ENCODE measurements at regions not wholly inside any gene's neighbourhood (a gene's known extent, or its start where the extent isn't known, plus 50 kb on each side); places are given as distances from the start of the nearest gene placed in this dataset.
"Not testable (repeated sequence)": the region's sequence is repeated elsewhere in the genome, so short reads cannot be mapped to it uniquely, and the experiment has no call there.

DNA sequence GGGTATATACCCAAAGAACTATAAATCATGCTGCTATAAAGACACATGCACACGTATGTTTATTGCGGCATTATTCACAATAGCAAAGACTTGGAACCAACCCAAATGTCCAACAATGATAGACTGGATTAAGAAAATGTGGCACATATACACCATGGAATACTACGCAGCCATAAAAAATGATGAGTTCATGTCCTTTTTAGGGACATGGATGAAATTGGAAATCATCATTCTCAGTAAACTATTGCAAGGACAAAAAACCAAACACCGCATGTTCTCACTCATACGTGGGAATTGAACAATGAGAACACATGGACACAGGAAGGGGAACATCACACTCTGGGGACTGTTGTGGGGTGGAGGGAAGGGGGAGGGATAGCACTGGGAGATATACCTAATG lies 914.9 kb upstream of the SOX9 start:
- DNase-seq (ENCODE audit: low spot score); intact Hi-C loops (cut with DNase I): not testable (repeated sequence)

DNA sequence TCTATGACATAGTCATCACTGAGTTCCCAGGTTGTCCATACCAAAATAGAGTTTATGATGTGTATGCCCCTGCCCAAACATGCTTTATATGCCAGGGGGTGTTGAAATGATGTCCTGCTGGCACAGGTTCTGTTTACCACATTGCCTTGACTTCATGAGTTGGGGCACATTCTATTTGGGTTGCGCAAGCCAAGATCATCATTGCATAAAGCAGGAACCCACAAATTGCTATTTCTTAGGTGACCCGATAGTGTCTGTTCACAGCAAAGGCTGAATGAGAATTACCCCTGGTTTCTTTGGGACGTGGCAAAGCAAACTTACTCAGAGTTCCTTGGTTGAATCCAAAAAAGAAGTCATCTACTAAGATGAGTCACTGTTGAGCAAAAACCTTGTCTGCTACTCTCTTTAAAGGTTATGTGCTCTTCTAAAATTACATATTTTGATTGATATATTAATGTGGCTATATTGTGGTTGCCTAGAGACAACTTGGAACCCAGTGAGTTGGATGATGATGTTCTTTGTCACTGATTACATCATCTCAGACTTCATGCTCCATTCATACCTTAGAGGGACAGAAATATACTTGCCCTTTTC lies 912.6 kb upstream of the SOX9 start:
- no peak for DNase-seq (ENCODE audit: low spot score)
- intact Hi-C loops (cut with DNase I), result no loop called here

DNA sequence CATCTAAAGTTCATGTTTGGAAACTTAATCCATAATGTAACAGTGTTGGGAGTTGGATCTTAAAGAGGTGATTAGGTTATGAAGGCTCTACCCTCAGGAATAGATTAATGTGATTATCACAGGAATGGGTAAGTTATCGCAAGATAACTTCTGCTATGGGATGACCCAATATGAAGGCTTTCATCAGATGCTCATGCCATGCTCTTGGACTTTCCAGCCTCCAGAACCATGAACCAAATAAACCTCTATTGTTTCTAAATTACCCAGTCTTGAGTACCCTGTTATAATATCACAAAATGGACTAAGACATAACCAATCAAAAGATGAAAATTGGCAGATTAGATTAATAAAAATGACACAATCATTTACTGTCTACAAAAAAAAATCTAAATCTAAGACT lies 906.9 kb upstream of the SOX9 start:
- no peak for DNase-seq (ENCODE audit: low spot score)
- intact Hi-C loops (cut with DNase I), result no loop called here

DNA sequence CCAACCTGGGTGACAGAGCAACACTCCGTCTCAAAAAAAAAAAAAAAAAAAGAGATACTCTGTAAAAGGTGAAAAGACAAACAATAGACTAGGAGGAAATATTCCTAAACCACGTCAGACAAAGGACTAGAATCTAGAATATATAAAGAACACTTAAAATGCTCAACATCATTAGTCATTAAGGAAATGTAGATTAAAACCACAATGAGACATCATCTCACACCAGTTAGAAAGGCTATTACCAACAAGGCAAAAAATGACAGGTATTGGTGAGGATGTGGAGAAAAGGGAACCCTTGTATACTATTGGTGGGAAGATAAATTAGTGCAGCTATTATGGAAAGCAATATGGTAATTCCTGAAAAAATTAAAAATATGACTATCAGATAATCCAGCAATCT lies 903.1 kb upstream of the SOX9 start:
- no peak for DNase-seq (ENCODE audit: low spot score)
- intact Hi-C loops (cut with DNase I), result no loop called here

DNA sequence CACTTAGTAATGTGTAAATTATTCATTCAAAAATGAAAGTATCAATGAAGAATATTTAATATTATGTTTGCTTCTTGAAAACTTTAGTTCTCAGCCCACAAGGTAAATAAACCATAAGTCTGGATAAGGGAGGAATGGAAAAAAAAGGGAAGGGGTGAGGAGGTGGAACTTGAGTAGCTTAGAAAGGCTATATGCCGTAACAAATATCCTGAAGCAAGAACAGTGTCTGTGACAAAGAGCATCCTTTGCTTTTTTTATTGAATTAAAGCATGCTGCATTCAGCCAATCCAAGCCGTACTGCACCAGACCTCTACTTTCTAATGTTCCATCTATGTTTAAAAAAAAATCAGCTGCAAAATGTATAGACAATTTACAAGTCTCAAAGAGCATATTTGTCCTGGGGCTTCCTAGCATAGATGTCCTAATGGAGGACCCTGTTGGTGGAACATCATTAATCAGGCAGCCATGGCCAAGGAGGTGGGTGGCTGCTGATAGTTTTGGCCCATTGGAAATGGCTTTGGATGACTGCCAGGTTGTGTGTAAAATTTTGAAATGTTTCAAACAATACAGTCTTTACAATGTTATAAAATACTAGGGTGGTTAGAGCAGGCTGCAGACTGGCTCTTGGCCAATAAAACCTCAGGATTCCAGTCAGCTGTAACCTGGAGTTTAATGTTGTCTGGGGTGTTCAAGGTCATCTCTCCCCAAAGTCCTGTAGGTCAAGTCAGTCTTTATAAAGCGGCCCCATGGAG lies 895.8 kb upstream of the SOX9 start:
- DNase-seq (ENCODE audit: low spot score), result no peak
- intact Hi-C loops (cut with DNase I), result no loop called here

DNA sequence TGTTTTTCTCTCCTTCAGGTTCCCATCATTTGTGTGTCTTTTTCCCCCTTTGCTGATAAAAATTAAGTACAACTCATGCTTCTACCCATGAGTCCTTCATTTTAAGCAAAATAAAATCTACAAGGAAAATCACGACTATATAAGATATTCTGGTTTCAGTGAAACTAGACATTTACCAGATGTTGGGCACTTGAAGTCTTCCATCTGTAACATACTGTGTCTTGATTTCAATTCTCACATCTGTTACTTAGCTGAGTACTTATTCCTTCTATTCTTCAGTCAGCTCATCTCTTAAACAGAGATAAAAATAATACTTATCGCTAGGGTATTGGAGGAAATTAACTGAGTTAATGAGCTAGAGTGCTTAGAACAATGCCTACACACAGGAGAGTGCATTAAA lies 893.0 kb upstream of the SOX9 start:
- intact Hi-C loops (cut with DNase I), result no loop called here
- no peak for DNase-seq (ENCODE audit: low spot score)

DNA sequence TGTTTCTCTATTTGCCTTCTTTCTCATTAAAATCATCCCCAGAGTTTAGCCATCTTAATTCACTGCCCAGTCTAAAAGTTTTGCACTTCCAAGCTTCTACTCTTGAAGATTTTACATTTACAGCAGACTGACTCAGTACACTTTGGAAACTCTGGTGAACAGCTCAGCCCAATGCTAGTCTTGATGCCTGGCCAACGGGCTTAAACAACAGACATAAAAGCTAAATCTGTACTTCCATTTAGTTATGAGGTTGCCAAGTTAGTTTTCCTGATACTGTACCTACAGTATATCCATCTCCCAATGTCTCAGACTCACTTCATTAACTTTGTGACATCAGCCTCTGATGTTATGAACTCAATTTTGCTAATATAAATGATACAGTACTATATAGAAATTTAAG lies 891.8 kb upstream of the SOX9 start:
- intact Hi-C loops (cut with DNase I), result no loop called here
- DNase-seq (ENCODE audit: low spot score), result no peak

DNA sequence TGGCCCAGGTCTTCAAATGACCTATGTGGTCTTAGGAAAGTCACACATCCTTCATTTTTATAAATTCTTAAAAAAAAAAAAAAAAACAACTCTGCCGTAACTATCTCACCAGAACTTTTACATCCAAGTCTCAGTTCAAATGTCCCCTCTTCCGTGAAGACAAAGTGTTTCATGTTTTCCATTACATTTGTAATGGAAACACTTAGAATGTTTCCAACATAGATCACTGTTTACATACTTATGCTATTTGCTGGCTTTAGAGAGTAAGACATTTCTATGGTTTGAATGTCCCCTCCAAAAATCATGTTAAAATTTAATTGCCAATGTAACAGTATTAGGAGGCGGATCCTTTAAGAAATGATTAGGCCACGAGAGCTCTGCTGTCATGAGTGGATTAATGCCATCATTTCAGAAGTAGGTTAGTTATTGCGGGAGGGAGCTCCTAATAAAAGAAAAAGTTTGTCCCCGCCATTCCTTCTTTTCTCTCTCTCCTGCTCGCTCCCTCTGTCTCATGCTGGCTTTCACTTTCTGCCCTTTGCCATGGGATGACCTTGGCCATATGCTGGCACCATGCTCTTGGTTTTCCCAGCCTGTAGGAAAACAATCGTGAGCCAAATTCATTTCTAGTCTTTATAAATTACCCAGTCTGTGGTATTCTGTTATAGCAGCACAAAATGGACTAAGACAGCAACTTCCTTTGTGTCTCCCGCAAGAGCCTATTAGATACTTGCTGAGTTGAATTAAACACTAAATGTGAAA lies 887.8 kb upstream of the SOX9 start:
- no peak for DNase-seq (ENCODE audit: low spot score)
- intact Hi-C loops (cut with DNase I), result no loop called here

DNA sequence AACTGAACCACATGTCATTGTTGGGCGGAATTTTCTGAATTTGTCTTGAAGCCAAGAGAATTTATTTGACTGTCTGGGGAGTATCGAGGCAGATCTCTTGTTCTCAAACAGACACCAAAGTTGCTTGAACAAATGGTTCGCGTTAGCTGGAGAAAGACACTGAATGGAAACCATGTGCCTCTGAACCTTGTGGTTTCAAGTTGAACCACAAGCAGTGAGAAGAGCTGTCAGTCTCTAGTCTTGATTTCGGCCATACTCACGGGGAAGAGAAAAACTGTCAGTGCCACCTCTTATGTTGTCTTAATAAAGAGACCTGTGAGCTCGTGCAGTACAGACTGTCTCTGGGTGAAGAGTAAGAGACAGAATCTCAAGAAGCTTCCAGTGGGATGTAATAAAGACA lies 886.5 kb upstream of the SOX9 start:
- no peak for DNase-seq (ENCODE audit: low spot score)
- intact Hi-C loops (cut with DNase I), result no loop called here

DNA sequence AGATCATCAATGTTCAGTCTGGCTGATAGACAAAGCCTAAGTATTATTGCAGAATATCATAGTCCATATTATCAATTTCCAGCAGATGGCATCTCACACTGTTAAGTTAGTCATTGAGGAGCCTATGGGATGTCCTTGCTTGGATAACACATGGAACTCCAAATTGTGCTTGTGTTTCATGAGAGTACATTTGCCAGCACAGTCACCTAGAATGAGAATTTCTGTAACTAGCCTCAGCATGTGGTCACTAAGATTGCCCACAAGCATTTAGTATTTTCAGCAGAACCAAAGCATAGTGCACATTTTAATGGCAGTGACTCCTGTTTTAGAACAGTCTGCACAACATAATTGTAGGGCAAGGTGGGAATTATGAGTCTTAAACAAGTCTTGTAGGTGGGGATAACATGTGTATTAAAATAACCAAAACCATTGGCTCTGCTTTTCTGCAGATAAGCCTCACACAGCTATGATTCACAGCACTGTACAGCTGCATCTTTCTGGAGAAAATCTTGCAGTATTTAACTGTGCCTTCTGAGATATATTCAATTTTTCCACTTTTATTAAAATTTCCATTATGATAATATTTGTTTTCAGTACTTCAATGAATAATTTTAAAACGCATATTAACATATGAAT lies 882.8 kb upstream of the SOX9 start:
- no peak for DNase-seq (ENCODE audit: low spot score)
- intact Hi-C loops (cut with DNase I), result no loop called here

DNA sequence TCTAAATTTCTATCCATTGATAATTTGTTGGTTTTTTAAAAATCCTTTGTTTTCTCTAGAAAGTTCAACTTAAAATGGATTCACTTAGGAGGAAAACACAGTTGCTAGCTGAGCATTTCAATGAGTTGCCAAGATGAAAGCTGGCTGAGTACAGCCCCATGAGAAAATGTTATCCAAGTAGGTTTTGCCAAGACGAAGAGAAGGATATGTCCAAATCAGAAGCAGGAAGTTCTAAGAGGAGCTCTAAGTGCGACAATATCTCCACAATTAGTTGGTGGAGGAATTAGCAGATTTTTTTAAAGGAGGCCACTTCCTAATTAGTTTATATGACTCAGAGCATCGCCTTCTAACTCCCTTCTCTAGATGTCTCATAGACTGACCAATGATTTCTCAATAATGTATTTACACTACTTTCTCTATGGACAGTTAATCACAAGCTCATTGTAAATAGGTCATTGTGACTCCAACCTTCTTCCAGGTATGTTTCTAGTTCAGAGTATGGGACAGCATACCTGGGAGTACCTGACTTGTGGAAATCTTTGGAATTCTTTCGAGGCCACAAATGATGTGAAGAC lies 873.3 kb upstream of the SOX9 start:
- no peak for DNase-seq (ENCODE audit: low spot score)
- intact Hi-C loops (cut with DNase I), result no loop called here

DNA sequence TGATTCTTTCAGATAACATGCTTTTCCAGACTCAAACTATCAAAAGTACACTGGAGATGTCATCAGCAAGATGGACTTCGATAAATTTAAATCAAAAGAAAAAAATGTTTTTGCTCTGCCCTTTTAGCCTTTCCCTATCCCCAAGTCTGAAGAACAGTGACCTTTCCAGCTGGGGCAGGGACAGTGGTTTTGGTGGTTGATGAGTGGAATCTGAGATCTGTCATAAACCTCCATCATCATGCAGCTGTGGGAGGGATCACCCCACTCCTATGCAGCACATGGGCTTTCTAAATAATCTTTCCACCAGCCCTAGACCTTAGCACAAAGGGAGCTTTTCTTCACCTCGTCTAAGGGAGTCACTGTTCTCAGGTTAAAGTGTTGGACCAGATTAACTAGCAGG lies 869.5 kb upstream of the SOX9 start:
- no peak for DNase-seq (ENCODE audit: low spot score)

DNA sequence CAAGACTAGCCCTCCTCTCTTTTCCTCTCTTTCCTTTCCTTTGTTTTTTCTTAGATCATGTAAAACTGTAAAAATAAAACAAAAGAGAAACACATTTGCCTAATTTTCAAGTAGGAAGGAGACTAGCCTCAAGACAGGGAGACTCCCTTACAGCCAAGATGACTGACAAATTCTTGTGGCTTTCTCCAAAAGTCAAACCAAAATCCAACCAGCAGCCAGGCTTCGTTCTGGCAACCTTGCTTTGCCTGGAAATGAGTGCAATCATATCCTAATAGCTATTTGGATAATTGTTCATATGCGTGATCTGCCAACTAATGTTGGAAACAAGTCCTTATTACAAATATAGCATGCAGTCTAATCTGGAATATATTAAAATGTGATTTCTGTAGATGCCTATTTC lies 868.9 kb upstream of the SOX9 start:
- intact Hi-C loops (cut with DNase I), result no loop called here
- DNase-seq (ENCODE audit: low spot score), result no peak

More for the DNA sequence above, 869.5 kb upstream of the SOX9 start:
- intact Hi-C loops (cut with DNase I), result no loop called here

DNA sequence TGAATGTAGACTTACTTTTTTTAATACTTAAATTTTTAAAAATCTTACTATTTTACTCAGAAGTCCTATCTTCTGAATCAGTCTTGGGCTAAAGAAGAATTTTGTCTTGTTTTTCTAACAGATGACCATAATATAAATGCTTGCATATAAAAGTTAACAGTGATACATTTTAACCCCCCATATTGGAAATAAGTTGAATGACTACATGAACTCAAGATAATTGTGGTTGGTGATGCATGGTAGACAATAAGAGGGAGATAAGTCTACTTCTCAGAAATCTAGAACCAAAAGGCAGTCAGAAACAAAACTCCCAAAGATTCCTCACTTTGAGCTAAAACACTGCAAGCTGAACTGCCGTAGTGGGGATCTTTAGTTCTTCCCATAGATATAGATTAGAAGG lies 868.4 kb upstream of the SOX9 start:
- intact Hi-C loops (cut with DNase I), result no loop called here
- no peak for DNase-seq (ENCODE audit: low spot score)

DNA sequence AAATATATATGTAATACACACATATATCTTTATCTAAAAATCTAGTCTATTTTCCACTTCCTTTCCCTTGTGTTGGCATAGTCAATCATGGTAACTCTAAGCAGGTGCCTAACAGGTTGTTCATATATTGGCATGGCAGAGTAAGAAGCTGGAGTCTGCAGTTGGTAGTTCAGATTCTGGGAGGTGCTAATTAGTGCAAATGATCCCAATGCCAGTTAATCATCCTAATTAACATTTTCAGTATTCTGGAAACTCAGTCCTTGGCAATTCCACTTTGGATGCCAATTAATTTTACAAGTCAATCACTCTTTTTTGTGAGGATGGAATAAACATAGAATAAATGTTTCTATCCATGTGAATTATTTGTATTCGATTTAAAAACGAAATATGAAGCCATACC lies 863.7 kb upstream of the SOX9 start:
- DNase-seq (ENCODE audit: low spot score), result no peak
- intact Hi-C loops (cut with DNase I), result no loop called here

DNA sequence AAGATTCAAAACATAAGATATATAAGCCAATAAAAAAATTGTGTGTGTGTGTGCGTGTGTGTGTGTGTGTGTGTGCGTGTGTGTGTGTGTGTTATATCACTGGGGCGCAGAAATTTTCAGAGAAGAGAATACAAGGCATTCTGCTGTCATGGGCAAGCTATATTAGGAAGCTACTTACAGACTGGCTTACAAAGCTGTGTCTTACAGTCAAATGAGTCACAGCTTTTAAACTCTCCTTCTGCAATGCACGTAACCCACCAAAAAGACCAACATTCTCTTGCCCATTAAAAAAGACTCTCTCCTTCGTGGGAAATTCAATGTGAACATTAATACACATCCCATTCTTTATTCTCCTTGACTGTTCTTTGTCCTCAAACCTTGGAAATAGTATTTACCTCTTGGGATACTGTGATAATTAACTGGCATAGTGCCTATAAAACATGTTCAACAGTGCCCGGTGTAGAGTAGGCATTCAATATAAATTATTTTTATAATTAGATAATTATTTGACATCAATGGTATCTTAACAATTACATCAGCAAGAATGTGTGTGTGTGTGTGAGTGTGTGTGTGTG lies 860.4 kb upstream of the SOX9 start:
- DNase-seq (ENCODE audit: low spot score), result no peak
- intact Hi-C loops (cut with DNase I), result no loop called here

DNA sequence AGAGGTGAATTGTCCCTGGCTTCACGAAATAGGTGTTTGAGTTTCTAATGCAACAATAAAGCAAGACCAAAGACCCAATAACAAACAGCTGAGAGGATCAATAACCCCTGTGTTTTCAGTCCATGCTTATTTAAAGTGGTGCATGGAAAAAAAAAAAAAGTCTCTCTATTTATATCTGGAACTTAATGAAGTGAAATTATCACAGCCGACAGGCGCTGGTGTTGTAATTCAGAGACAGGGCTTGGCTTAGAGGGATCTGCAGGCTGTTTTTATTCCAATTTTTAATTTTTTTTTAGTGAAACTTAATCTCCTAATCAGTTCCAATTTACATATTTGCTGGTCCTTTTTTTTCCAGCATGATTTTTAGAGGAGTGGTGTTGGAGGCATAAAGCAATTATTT lies 858.2 kb upstream of the SOX9 start:
- intact Hi-C loops (cut with DNase I), result no loop called here
- DNase-seq (ENCODE audit: low spot score), result no peak

DNA sequence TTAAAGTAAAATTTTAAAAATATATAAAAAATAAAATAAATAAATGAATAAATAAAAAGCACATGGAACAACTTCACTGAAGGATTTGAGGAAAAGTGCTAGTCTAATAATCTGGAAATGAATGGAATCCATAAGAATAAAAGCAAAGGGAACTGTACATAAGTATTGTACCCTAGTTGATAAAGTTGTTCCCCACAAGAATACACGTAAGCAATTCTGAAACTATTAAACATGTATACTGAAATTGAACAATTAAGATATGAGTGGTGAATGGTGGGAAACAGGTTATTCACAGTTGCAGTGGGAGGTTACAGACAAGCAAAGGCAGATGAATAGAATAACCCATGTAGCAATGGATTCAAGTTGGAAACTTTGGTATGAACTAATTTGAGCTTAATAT lies 853.2 kb upstream of the SOX9 start:
- intact Hi-C loops (cut with DNase I), result no loop called here
- no peak for DNase-seq (ENCODE audit: low spot score)

DNA sequence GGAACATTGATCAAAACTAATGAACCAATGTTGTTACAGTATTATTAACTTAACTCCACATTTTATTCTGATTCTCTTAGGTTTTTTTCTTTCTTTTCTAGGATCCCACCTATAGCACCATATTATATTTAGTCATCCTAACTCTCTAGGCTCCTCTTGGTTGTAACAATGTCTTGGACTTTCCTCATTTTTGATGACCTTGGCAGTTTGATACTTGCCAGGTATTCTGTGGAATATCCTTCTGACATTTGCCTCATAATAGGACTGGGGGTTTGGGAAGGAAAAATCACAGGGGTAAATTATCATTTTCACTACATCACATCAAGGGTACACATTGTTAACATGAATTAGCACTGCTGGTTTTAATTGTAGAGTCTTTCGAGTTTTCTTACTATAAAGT lies 851.6 kb upstream of the SOX9 start:
- intact Hi-C loops (cut with DNase I), result no loop called here
- DNase-seq (ENCODE audit: low spot score), result no peak

DNA sequence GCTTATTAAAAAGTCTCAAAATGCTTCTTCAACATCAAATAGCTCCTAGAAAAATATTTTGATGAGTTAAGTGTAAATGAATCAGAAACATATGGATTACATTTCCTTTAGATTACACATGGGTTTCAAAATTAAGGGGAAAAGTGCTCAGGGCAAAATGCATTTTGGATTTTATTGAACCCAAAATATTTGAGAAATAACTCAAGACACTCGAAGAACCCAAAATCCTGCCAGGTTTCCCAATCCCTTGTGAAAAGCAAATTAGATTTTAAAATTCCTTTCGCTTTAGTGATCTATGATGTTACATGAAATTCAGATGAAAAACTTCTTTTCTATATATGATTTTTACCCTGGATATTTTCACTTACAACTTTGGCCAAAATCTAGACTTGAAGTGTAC lies 847.4 kb upstream of the SOX9 start:
- DNase-seq (ENCODE audit: low spot score), result no peak
- intact Hi-C loops (cut with DNase I), result no loop called here

Data from posterior vena cava (tissue), 2 donors.